NCI-H2196 treated with DMSO at 0.1 percent for 48 hours (cell line): ENCODE measurements at regions not wholly inside any gene's neighbourhood (a gene's known extent, or its start where the extent isn't known, plus 50 kb on each side); places are given as distances from the start of the nearest gene placed in this dataset.

Source experiments
- DNase-seq: peaks from one replicate; lab custom pipeline; 2025; ENCODE audit not compliant: unreplicated experiment; lab: John Stamatoyannopoulos, UW

DNA sequence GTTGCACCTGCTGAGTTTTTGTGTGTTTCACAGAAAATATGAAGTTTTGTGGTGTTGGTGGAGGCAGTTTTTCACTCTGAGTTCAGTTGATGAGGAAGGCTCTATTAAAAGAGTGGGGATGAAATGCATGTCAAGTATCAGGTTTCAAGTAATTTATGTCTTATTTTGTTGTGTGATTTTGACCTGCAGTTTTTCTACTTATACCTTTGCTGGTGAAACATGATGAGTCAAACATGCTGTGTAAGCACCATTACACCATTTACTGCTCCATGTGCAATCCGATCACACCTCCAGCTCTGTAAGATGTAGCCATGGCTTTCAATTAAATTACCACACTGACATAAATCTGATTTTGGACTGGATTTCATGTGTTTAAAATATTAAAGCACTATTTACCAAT, 174.5 kb upstream of the ZEB2 start:
- no peak for DNase-seq

DNA sequence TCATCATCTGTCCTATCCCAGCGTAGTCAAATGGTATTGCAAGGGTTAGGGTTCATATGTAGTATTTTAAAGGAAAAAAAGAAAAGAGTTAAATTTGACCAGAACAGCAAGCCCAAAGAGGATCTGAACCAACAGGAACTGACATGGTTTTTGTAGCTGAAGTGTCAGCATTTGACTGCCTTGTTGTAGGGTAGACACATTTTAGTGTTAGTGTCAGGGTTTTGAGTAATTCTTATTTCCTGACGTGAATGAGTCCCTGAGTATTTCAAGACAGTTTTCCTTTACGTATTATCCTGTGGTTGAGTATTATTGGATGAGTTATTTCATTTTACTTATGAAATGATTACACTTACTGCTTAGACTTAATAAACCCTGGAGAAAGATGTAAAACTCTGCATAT, 173.3 kb upstream of the ZEB2 start:
- DNase-seq = no peak

DNA sequence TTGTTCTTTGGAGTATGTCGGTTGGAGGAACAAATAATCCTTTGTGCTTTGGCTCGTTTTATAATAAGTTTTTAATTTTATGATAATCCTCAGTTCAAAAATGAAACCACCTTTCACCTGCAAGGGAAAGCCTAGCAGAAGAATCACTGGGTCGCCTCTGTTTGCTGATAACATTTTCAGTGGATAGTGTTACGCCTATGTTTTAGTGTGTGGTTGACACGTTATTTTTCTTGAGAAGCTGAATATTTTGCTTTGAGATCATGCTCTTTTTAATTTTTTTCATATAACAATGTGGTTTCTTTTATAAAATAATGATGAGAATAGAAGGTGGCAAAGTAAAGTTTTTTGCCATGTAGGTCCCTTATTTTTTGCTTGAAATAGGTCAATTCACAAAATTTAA, 172.7 kb upstream of the ZEB2 start:
- DNase-seq = no peak

DNA sequence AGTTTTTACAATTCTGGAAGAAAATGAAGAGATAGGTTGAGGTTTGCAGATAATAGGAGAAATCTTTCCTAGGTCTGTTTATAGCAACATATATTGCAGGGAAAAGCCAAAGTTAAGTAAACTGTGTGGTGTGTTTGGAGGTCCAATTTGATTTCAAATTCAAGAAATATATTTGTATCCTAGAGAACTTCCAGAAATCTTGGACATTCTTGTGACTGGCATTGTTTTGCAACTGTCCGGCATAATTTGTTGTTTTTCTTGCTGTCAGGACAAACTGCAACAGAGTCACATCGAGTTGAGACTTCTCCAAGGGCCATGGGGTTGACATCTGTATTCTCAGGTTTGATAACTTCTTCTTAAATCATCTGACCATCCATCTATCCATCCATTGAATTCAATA, 170.9 kb upstream of the ZEB2 start:
- no peak for DNase-seq

DNA sequence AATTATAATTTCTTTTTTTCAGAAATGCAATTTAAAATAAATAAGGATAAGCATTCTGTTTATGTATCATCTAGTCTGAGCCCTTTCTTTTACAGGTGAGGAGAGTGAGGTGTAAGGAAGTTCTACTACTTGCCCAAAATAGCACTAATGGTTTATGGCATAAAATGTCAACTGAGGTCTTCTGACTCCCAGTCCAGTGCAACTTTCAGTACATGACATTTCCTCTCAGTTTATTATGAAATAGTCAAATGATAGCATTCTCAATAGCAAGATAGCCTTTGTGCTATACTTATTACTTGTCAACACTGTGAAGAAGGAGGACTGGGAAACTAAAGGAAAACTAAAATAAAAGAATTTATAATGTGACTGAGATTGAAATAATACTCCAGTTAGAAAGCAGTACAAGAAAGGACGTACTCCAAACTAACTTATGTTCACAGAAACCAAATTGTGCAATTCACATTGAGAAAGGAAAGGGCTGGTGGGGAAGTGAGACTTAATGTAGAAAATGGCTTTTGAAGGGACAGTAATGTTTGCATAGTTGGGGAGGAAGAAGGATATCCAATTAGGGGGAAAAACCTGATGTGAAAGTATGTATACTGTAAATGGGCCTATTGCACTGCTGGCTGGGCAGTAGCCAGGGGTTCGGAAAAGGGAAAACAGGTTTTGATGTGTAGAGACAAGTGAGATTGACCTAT, 166.7 kb upstream of the ZEB2 start:
- no peak for DNase-seq

DNA sequence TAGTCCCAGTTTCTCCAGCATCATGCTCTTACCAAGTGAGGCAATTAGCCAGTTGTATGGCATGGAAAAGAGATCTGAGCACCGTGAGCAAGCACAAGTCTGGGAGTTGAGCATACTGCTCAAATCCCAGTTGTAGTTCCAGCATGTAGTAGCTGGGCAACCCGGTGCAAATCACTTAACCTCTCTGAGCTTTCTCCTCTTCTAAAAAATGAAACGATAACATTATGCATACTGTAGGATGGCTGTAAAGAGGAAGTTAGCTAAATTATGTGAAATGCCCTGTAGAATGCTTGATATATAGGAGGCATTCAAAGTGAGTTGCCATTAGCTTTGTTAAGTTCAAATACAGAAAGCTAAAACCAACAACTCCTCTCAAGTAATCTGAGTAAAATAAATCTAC, 164.0 kb upstream of the ZEB2 start:
- DNase-seq = no peak

DNA sequence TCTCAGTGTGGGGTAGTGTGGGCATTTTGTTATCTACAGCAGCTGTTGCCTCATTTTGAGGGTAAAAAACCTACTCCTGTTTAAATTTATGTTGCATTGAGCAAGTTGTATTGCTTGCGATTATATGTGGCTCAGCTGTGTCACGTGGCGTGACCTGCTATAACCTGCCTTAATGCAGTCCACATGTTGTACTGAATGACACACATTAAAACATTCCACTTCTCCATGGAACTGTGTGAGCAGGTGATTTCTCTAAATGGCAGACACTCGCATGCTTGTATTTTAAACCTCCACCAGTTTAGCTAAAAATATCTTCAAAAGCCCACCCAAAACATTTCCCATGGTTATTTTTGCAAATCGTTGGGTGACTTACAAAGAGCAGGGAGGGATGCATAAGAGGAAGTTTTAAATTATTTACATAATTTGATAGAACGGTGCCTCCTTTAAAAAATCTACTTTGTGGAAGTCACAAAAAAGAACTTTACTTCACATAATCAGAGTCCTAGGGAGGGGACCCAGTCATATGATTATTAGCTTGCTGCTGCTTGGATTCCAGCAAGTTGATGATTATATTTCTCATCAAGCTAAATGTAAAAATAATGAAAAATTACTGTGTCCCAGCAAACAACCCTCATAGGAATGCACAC, 163.3 kb upstream of the ZEB2 start:
- no peak for DNase-seq

DNA sequence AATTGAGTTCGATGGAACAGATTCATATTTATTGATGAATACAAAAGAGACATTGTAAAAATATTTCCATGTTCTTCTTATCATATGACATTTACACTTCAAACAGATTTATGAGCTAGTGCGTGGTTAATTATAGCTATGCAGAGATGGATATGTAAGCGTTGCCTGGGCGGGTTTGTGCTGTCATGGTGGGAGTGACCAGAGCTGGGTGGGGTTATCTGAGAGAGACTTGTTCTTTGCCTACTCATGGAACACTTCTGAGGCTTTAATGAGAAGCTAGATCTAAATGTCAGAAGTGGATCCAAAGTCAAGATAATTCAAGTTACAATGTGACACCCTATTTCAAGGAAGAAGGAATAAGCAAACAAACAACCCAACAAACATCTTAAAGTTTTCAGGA, 162.3 kb upstream of the ZEB2 start:
- DNase-seq = no peak

DNA sequence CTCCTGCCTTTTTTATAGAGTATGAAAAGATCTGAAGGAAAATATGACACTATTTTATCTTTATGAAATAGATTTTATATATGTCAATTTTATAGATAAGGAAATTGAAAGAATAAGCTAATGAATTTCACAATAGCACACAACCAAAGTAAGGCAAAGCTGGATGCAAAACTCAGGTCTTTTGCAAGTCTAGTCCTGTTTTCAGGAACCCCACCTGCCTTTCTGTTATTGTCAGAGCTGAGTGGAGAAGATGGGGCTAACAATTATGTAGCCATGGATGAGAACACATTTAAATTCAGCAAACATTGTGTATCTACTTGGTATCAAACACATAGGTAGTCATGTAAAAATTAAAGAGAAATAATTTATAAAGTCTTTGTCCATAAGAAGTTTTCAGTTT, 161.5 kb upstream of the ZEB2 start:
- DNase-seq = no peak

DNA sequence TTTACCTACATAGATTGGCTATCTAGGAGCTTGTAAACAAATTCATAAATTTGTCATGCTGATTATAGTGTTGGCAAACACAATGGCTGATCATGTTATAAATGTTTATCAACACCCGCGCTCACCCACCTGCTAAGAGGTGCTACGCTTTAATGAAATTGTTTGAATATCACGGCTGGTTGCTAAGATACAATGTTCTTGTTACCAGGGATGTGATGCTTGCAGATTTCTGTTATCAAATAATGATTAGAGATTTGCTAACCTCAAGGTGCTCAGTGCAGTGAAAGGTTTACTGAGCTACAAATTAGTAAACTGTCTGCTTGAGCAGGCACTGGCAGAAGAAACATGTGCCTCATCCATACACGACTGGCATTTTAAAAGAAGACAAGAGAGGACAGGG, 160.0 kb upstream of the ZEB2 start:
- no peak for DNase-seq

DNA sequence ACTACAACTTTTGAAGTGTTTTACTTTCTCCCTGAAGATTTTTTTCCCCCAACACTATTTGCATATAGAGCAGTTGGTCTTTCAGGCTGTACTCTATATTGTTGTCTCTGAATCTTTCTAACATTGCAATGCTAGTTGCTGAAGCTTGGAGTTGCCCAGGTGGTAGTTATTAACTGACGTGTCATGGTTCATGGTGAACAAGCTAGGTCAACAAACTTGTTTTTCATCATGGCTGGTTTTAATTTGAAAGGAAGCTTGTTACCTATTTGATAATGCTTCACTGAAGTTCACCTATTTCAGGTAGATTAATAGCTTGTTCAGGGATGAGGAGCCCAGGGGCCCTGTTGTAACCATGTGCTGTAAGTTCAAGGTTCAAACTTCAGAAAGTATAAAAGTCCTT, 158.8 kb upstream of the ZEB2 start:
- DNase-seq = no peak

DNA sequence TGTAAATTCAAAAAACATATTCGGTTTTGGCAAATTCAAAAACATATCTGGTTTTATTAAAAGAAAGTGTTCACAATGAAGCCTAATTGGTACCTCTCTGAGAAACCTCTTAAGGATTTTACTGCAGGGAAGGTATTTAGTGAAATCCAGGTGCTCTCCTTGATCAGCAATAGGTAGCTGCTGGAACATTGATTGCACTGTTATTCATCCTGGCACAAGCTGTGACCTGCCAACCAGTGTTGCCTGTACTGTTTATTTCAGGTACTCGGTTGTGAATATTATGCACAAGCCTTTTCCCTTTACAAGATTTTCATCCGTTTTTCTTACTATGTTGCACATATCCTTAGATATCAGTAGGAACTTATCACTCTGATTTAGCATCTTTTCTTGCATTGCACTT, 155.8 kb upstream of the ZEB2 start:
- DNase-seq = no peak

DNA sequence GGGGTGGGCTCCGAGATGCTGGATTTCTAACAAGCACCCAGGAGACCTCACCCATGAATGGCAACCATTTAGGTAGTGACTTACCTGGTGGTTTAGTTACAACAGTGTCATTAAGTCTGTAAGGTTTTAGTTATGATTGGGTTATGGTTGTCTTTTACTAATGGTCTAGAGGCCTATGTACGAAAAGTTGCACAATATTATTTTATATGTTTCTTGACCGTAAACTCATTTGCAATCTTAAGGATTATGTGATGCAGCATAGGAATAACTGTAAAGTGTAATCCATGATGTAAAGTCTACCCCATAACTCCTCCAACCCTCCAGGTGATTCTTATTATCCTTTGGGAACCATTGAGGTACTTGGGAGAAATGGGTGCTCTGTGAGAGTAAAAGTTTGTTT, 155.4 kb upstream of the ZEB2 start:
- no peak for DNase-seq

DNA sequence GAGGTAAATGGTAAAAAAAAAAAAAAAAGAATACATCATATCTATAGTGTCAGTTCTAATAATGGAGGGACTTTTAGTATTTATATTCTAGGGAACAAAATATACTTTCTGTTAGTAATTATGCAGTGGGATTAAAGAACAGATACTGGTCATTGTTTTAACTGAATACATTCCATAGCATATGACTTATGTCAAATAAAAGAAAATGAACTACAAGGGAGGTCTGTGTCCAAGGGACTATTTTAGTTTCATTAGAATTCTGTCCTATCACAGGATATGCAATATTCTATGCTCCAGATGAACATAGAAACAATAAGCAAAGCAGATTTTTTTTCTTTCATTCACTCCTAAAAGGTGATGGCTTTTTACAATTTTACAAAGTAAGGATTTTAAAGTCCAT, 154.2 kb upstream of the ZEB2 start:
- DNase-seq = no peak

DNA sequence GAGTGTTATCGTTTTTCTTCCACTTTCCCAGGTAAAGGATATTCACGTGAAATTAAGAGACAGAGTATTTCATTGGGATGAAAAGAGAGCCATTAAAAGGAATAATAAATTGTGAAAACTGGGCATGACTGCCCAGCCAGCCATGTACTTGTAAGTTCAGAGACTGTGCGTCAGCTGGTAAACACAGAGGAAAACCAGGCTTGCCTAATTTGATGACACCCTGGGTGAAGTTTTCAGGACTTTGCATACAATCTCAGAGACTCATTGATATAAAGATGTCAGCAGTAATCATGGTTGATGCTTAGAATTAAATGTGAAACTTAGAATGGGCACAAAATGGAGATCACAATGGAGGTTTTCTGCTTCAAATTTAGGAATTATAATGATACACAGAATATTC, 153.5 kb upstream of the ZEB2 start:
- DNase-seq = no peak

DNA sequence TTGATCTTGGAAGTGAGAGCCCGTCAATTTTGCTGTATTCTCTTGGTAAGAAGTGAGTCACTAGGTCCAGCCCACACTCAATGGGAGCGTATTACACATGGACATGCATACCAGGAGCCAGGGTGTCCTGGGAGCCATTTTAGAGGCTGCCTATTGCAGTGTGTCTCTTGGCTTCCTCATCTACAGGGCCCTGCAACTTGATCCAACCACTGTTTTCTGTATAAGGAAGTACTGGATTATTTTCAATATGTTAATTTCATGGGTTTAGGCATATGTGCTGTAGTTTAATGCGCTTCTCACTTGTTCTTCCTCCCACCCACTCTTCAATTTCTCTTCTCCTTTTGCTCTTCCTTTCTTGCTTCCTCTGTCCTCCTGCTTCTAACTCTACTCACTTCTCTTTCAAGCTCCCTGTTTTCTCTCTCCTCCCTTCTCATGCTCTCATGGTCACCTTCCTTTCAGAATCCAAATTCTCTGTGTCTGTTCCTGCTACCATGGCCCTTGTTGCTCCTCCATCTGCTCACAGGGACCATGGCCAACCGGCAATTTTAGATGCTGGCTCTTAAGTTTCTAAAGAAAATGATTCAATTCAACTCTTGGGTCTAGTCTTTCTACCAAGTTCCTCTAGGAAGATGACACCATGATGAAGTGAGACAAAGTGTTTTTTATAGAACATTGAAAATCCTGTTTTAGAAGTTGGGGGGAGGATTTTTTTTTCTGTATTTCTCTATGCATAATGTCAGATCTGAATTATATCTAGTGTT, 152.0 kb upstream of the ZEB2 start:
- DNase-seq = no peak

DNA sequence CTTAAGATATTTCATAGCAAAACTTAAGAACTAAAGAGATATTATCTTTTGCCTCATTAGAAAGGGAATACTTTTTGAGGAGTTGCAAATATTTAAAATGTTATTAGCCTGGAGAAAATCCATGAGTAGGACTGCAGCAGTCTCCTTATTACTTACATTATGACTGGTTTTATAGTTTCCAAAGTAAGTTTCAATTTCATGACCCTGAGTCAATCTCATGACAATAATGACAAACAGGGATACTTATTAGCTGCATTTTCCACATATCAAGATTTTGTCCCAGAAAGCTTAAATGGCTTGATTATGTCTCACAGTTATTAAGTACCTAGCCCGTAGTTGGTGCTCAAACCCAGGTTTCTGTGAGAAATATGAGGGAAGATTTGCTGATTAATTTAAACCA, 150.8 kb upstream of the ZEB2 start:
- no peak for DNase-seq

DNA sequence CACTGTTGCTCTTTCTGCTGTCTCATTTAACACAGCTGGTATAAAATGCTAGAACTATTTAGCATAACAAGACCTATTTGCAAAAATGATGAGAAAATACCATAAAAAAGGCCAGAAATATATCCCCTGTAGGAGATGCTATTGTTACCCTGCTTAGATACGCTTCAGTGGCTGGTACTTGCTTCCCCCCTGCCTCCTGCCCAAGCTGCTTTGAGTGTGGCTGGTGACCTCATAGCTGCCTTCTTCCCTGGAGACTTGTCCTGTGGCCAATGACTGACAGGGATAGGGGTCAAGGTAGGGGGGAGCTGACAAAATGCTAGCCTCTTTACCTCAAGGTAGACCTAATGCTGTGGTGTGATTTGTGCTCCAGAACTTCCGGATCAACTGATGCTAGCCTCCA, 150.2 kb upstream of the ZEB2 start:
- no peak for DNase-seq

DNA sequence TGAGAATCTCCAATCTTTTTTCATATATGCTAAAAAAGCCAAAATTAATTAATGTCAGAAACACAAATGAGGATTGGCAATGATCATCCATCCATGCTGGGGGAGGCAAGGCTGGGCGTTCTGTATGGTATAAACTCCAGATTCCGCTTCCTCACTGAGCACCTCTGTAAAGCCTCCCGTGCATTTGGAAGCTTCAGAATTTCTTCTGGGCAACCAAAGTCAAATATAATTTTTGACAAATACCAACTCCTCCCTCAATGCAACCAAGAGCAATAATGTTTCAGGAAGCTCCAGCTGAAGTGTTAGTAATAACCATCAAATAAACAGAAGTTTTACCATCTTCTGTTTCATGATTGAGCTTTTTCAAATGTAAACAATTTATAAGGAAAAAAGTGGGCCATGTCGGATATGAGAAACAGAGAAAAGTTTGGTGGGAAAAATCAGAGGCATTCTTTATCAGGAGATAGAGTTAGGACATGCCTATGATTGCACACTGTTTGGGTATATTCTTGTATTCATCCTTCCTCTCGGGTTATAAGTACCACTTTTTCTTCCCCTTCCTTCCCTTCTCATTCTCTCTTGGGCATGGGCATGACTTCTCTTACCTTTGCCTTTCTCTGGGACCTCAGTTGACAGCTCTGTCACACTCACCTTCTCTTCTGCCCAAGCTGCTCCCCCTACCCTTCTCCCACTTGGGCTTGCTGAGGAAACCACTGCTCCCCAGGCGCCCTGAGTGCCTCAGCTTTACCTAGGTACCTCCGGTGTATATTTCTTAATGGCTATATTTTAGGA, 149.5 kb upstream of the ZEB2 start:
- DNase-seq = no peak

DNA sequence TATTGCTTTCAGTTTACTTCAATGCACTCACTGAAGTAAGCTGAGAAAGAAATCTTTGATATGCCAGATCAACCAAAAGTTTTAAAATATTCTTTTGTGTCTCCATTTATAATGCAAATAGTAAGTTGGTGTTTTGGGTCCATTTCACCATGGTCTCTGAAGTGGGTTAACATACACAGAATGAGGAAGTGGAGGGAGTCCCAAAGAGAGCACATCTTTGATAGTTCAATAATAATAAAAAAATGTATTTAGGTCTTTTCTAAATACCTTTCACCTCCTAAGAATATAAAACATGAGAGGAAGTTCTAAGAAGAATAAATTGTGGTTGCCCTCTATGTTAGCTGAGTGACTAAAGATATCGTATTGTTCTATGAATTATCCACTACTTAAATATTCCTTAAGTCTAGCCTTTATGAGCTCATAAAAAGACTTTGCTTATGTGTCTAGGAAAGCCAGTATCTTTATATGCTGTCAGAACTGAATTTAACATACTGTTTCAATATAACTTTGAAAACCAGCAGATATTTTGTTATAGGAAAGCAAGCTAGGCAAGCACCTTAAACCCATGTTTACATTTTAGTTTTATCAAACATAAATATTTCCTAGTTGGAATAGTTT, 148.7 kb upstream of the ZEB2 start:
- no peak for DNase-seq

DNA sequence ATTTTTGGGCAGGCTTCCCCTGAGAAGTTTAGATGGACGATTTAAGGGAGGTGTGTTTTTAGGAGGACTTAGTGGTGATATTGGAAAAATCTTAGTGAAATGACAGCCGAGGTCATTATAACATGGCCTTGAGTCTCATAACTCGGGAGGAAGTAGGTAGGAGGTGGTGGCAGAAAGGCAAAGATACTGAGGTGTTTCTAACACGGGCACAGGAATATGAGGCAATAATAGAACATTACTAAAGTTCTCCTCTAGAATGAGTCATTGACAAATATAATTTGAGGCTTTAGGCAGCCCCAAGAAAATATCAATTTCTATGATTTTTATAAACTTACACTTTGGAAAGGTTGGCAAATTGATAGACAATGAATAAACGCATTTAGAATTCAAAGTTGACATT, 146.1 kb upstream of the ZEB2 start:
- no peak for DNase-seq
